HL-60 (cell line): ENCODE measurements at regions not wholly inside any gene's neighbourhood (a gene's known extent, or its start where the extent isn't known, plus 50 kb on each side); places are given as distances from the start of the nearest gene placed in this dataset.

Experiments used
- GABPA ChIP-seq: IDR thresholded peaks from 2 replicates; pipeline ENCODE4 v1.6.1; 2012; ENCODE audit warnings: low read depth
- POLR2AphosphoS5 ChIP-seq: IDR thresholded peaks from 2 replicates; pipeline ENCODE4 v1.6.1; 2012; ENCODE audit warnings: low read depth
- TF ChIP-seq, protein P1 (sequence below): IDR thresholded peaks from one replicate; pipeline ENCODE4 v1.5.1; 2011; ENCODE audit warnings: low read length, control low read depth, inconsistent platforms; ENCODE audit not compliant: insufficient read depth

DNA sequence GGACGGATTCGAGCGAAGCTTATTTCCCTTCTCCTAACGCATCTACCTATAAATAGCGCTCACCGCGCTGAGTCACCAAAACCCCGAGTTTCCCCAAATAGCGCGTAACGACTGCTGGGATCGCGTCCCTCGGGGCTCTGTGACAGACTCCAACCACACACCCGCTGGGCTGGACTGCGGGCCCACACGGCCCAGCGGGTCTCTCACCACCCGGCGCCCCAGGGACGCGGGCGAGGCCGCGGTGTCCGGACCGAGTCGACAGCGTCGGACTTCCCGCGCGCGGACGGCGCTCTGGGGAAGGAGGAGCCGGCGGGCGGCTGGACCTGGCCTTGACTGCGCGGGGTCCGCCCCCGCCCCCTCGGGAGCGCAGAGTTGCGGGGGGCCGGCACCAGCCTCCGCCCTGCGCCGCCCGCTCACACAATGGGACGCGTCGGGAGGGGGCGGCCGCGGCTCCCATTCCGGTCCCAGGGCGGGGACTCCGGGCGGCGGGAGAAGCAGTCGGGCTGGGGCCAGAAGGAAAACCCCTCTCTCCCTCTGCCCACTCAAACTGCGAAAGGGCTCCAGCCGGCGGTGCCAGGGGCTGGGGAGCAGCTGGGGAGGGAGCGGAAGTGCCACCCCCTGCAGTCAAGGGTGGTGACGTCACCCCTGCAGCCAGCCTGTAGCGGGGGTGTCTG is 108.8 kb downstream of the KCNRG start:
- TF ChIP-seq POLR2AphosphoS5 (peak; percentile 72; the same call in 1 of the 2 replicates), GABPA (no peak)
- TF ChIP-seq, protein P1, sequence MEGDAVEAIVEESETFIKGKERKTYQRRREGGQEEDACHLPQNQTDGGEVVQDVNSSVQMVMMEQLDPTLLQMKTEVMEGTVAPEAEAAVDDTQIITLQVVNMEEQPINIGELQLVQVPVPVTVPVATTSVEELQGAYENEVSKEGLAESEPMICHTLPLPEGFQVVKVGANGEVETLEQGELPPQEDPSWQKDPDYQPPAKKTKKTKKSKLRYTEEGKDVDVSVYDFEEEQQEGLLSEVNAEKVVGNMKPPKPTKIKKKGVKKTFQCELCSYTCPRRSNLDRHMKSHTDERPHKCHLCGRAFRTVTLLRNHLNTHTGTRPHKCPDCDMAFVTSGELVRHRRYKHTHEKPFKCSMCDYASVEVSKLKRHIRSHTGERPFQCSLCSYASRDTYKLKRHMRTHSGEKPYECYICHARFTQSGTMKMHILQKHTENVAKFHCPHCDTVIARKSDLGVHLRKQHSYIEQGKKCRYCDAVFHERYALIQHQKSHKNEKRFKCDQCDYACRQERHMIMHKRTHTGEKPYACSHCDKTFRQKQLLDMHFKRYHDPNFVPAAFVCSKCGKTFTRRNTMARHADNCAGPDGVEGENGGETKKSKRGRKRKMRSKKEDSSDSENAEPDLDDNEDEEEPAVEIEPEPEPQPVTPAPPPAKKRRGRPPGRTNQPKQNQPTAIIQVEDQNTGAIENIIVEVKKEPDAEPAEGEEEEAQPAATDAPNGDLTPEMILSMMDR: no peak
